Body of pancreas (tissue), 4 donors: ENCODE measurements at regions not wholly inside any gene's neighbourhood (a gene's known extent, or its start where the extent isn't known, plus 50 kb on each side); places are given as distances from the start of the nearest gene placed in this dataset.

Source experiments
- CTCF ChIP-seq, 7 experiments: fragments of 450-650 bp in 4 of 7; fragments of 200-600 bp in 3 of 7; sonication (generic) in 3 of 7; IDR thresholded peaks; one replicate each; pipeline ENCODE4 v1.5.1; 2016 to 2019; ENCODE audit warnings: antibody characterized with exemption in 7 of 7
- POLR2A ChIP-seq, 3 donors: fragments of 450-650 bp; IDR thresholded peaks; one replicate each; pipeline ENCODE4 v1.6.1; 2016; ENCODE audit warnings: antibody characterized with exemption in 3 of 3, mild to moderate bottlenecking in 2 of 3

GRCh38 chr2:51705417-51705816 is 673.5 kb upstream of the NRXN1 start:
- no peak for TF ChIP-seq CTCF (IDR thresholded peaks at IDR 0.05)
- no peak for TF ChIP-seq POLR2A (IDR thresholded peaks at IDR 0.05)
